ENCODE measurements at regions not wholly inside any gene's neighbourhood (a gene's known extent, or its start where the extent isn't known, plus 50 kb on each side); places are given as distances from the start of the nearest gene placed in this dataset.
"Not testable (repeated sequence)": the region's sequence is repeated elsewhere in the genome, so short reads cannot be mapped to it uniquely, and the experiment has no call there.

GRCh38 chr14:105998597-105998996 is 472.2 kb downstream of the TMEM121 start:
- not testable (repeated sequence) for H3K27me3 ChIP-seq (ENCODE audit: insufficient read depth, low read length); H2BK120ac ChIP-seq (ENCODE audit: insufficient read depth, low read length, poor library complexity); H3K4me1 ChIP-seq (ENCODE audit: control insufficient read depth in 1 of 2, insufficient read depth in 2 of 2, low read length in 2 of 2); H3K14ac ChIP-seq (ENCODE audit: low read length); H3K4me2 ChIP-seq (ENCODE audit: low read length); H2BK12ac ChIP-seq (ENCODE audit: low read length); H4K12ac ChIP-seq (ENCODE audit: low read depth, low read length); DNase-seq; H4K91ac ChIP-seq (ENCODE audit: low read depth, low read length); H3K9ac ChIP-seq (ENCODE audit: low read length); H3K4ac ChIP-seq (ENCODE audit: low read depth, low read length); H2BK5ac ChIP-seq (ENCODE audit: low read depth, low read length, poor library complexity); H3K23ac ChIP-seq (ENCODE audit: low read length); H3K18ac ChIP-seq (ENCODE audit: low read length); H4K8ac ChIP-seq (ENCODE audit: low read depth, low read length); H3K36me3 ChIP-seq (ENCODE audit: control insufficient read depth in 1 of 2, insufficient read depth in 2 of 2, low read length in 2 of 2); H2AK5ac ChIP-seq (ENCODE audit: low read length); H3K79me1 ChIP-seq (ENCODE audit: low read length); H3K4me3 ChIP-seq (ENCODE audit: low read depth, low read length); H3K27ac ChIP-seq (ENCODE audit: low read depth, low read length); H3K79me2 ChIP-seq (ENCODE audit: control insufficient read depth, insufficient read depth, low read length, poor library complexity); H2AFZ ChIP-seq (ENCODE audit: insufficient read depth, low read length, poor library complexity)
- peaks cover 23% of the 10 kb centered on the region for H3K9me3 ChIP-seq (ENCODE audit: insufficient read depth, low read depth, low read length)
- WGBS (ENCODE audit: extremely low coverage, insufficient coverage, insufficient read length), result no CpG with 5 or more reads among the region's 1 CpG

GRCh38 chr14:105999361-106000028 is 473.1 kb downstream of the TMEM121 start:
- Histone ChIP-seq H3K4me1 (ENCODE audit: control insufficient read depth in 1 of 2, insufficient read depth in 2 of 2, low read length in 2 of 2) (no peaks in the 10 kb centered on the region), H4K91ac (ENCODE audit: low read depth, low read length) (no peak overlapping the region), H3K79me1 (ENCODE audit: low read length) (no peaks in the 10 kb centered on the region), H3K4ac (ENCODE audit: low read depth, low read length) (no peak overlapping the region), H2BK120ac (ENCODE audit: insufficient read depth, low read length, poor library complexity) (no peak overlapping the region), H3K9ac (ENCODE audit: low read length) (no peak overlapping the region), H2AK5ac (ENCODE audit: low read length) (no peak overlapping the region), H2BK12ac (ENCODE audit: low read length) (no peak overlapping the region), H3K18ac (ENCODE audit: low read length) (no peak overlapping the region), H3K14ac (ENCODE audit: low read length) (no peak overlapping the region), H2BK5ac (ENCODE audit: low read depth, low read length, poor library complexity) (no peak overlapping the region), H3K27ac (ENCODE audit: low read depth, low read length) (no peak overlapping the region), H3K4me3 (ENCODE audit: low read depth, low read length) (no peak overlapping the region), H3K27me3 (ENCODE audit: insufficient read depth, low read length) (no peaks in the 10 kb centered on the region), H3K4me2 (ENCODE audit: low read length) (no peak overlapping the region), H3K23ac (ENCODE audit: low read length) (no peak overlapping the region), H4K12ac (ENCODE audit: low read depth, low read length) (no peak overlapping the region), H2AFZ (ENCODE audit: insufficient read depth, low read length, poor library complexity) (no peak overlapping the region), H3K36me3 (ENCODE audit: control insufficient read depth in 1 of 2, insufficient read depth in 2 of 2, low read length in 2 of 2) (peaks cover 0 to 2% of the 10 kb centered on the region in 2 experiments), H4K8ac (ENCODE audit: low read depth, low read length) (no peak overlapping the region), H3K79me2 (ENCODE audit: control insufficient read depth, insufficient read depth, low read length, poor library complexity) (no peaks in the 10 kb centered on the region), H3K9me3 (ENCODE audit: insufficient read depth, low read depth, low read length) (peaks cover 15% of the 10 kb centered on the region)
- peak; percentile 67 to 80 for DNase-seq
- WGBS (ENCODE audit: extremely low coverage, insufficient coverage, insufficient read length), result no CpG with 5 or more reads among the region's 15 CpGs

- no CpG with 5 or more reads among the region's 12 CpGs for WGBS (ENCODE audit: extremely low coverage, insufficient coverage, insufficient read length)
- not testable (repeated sequence) for H3K4me1 ChIP-seq (ENCODE audit: control insufficient read depth in 1 of 2, insufficient read depth in 2 of 2, low read length in 2 of 2)
Measured at GRCh38 chr14:106000029-106000511, 473.7 kb downstream of the TMEM121 start.

GRCh38 chr14:106001277-106001676 is 474.9 kb downstream of the TMEM121 start:
- H2BK120ac ChIP-seq (ENCODE audit: insufficient read depth, low read length, poor library complexity); H3K79me1 ChIP-seq (ENCODE audit: low read length); H2BK12ac ChIP-seq (ENCODE audit: low read length); H4K91ac ChIP-seq (ENCODE audit: low read depth, low read length); H3K27ac ChIP-seq (ENCODE audit: low read depth, low read length); H3K27me3 ChIP-seq (ENCODE audit: insufficient read depth, low read length); H3K18ac ChIP-seq (ENCODE audit: low read length); H3K14ac ChIP-seq (ENCODE audit: low read length); H2AK5ac ChIP-seq (ENCODE audit: low read length); H3K79me2 ChIP-seq (ENCODE audit: control insufficient read depth, insufficient read depth, low read length, poor library complexity); H3K23ac ChIP-seq (ENCODE audit: low read length); H2BK5ac ChIP-seq (ENCODE audit: low read depth, low read length, poor library complexity); H3K36me3 ChIP-seq (ENCODE audit: control insufficient read depth in 1 of 2, insufficient read depth in 2 of 2, low read length in 2 of 2); H3K4me3 ChIP-seq (ENCODE audit: low read depth, low read length); H4K12ac ChIP-seq (ENCODE audit: low read depth, low read length); H3K4ac ChIP-seq (ENCODE audit: low read depth, low read length); H4K8ac ChIP-seq (ENCODE audit: low read depth, low read length); H3K9ac ChIP-seq (ENCODE audit: low read length); H3K4me1 ChIP-seq (ENCODE audit: control insufficient read depth in 1 of 2, insufficient read depth in 2 of 2, low read length in 2 of 2); H3K4me2 ChIP-seq (ENCODE audit: low read length); H2AFZ ChIP-seq (ENCODE audit: insufficient read depth, low read length, poor library complexity): not testable (repeated sequence)
- peak in 1 of 2 donors; percentile 13 for DNase-seq
- no CpG with 5 or more reads among the region's 3 CpGs for WGBS (ENCODE audit: extremely low coverage, insufficient coverage, insufficient read length)
- H3K9me3 ChIP-seq (ENCODE audit: insufficient read depth, low read depth, low read length), result peaks cover 26% of the 10 kb centered on the region

More at GRCh38 chr14:106000029-106000511, 473.7 kb downstream of the TMEM121 start:
- H3K27ac ChIP-seq (ENCODE audit: low read depth, low read length); H3K36me3 ChIP-seq (ENCODE audit: control insufficient read depth in 1 of 2, insufficient read depth in 2 of 2, low read length in 2 of 2); H3K79me2 ChIP-seq (ENCODE audit: control insufficient read depth, insufficient read depth, low read length, poor library complexity); H2BK12ac ChIP-seq (ENCODE audit: low read length); H3K23ac ChIP-seq (ENCODE audit: low read length); DNase-seq; H3K9ac ChIP-seq (ENCODE audit: low read length); H2AK5ac ChIP-seq (ENCODE audit: low read length); H2AFZ ChIP-seq (ENCODE audit: insufficient read depth, low read length, poor library complexity); H2BK120ac ChIP-seq (ENCODE audit: insufficient read depth, low read length, poor library complexity); H4K12ac ChIP-seq (ENCODE audit: low read depth, low read length); H3K4me3 ChIP-seq (ENCODE audit: low read depth, low read length); H2BK5ac ChIP-seq (ENCODE audit: low read depth, low read length, poor library complexity); H3K4ac ChIP-seq (ENCODE audit: low read depth, low read length); H4K91ac ChIP-seq (ENCODE audit: low read depth, low read length); H3K4me2 ChIP-seq (ENCODE audit: low read length); H4K8ac ChIP-seq (ENCODE audit: low read depth, low read length); H3K14ac ChIP-seq (ENCODE audit: low read length); H3K79me1 ChIP-seq (ENCODE audit: low read length); H3K27me3 ChIP-seq (ENCODE audit: insufficient read depth, low read length); H3K18ac ChIP-seq (ENCODE audit: low read length): not testable (repeated sequence)
- H3K9me3 ChIP-seq (ENCODE audit: insufficient read depth, low read depth, low read length), result peaks cover 18% of the 10 kb centered on the region
